HEK293T (cell line): ENCODE measurements at regions not wholly inside any gene's neighbourhood (a gene's known extent, or its start where the extent isn't known, plus 50 kb on each side); places are given as distances from the start of the nearest gene placed in this dataset.
A peak's percentile ranks its signal among the peaks of the same experiment; 100 is the strongest.

Experiments used
- CTCF ChIA-PET: fragments of 350-600 bp; formaldehyde crosslinking; extraction: SDS; loops from one replicate; lab custom pipeline; 2021; ENCODE audit warnings: antibody characterized with exemption, inconsistent platforms; lab: Yijun Ruan, JAX
- POLR2A ChIA-PET: fragments of 350-600 bp; formaldehyde crosslinking; extraction: SDS; loops from one replicate; lab custom pipeline; 2020; ENCODE audit warnings: antibody characterized with exemption, inconsistent platforms; lab: Yijun Ruan, JAX
- DNase-seq: peaks from one replicate; pipeline ENCODE4 v3.0.0; 2012; ENCODE audit warnings: mixed read lengths; ENCODE audit errors: extremely low spot score
- ARNT ChIP-seq: fragments of 450-650 bp; IDR thresholded peaks from 2 replicates; pipeline ENCODE4 v1.6.1; 2017; ENCODE audit warnings: mild to moderate bottlenecking
- BHLHE40 ChIP-seq: fragments of 450-650 bp; IDR thresholded peaks from 2 replicates; pipeline ENCODE4 v1.6.1; 2016; ENCODE audit warnings: mild to moderate bottlenecking, moderate library complexity, borderline replicate concordance
- CTBP1 ChIP-seq: fragments of 450-650 bp; IDR thresholded peaks from 2 replicates; pipeline ENCODE4 v1.6.1; 2016; ENCODE audit warnings: borderline replicate concordance
- ELF4 ChIP-seq: fragments of 450-650 bp; IDR thresholded peaks from 2 replicates; pipeline ENCODE4 v1.6.1; 2017; ENCODE audit warnings: antibody characterized with exemption
- FOXA1 ChIP-seq: fragments of 450-650 bp; IDR thresholded peaks from 2 replicates; pipeline ENCODE4 v1.6.1; 2016; ENCODE audit warnings: mild to moderate bottlenecking
- FOXK2 ChIP-seq: fragments of 450-650 bp; IDR thresholded peaks from 2 replicates; pipeline ENCODE4 v1.6.1; 2016; ENCODE audit warnings: mild to moderate bottlenecking
- FOXM1 ChIP-seq: fragments of 450-650 bp; IDR thresholded peaks from 2 replicates; pipeline ENCODE4 v1.6.1; 2017; ENCODE audit warnings: mild to moderate bottlenecking, borderline replicate concordance
- HDGF ChIP-seq: fragments of 450-650 bp; IDR thresholded peaks from 2 replicates; pipeline ENCODE4 v1.6.1; 2017; ENCODE audit warnings: antibody characterized with exemption, borderline replicate concordance
- L3MBTL2 ChIP-seq: fragments of 450-650 bp; conservative IDR thresholded peaks from 2 replicates; pipeline ENCODE4 v1.6.1; 2016; ENCODE audit warnings: mild to moderate bottlenecking
- LEF1 ChIP-seq: fragments of 450-650 bp; IDR thresholded peaks from 2 replicates; pipeline ENCODE4 v1.6.1; 2017; ENCODE audit warnings: mild to moderate bottlenecking, borderline replicate concordance
- NFRKB ChIP-seq: fragments of 450-650 bp; IDR thresholded peaks from 2 replicates; pipeline ENCODE4 v1.6.1; 2016; ENCODE audit warnings: mild to moderate bottlenecking, moderate library complexity
- PKNOX1 ChIP-seq: fragments of 450-650 bp; IDR thresholded peaks from 2 replicates; pipeline ENCODE4 v1.6.1; 2016
- SP1 ChIP-seq: fragments of 450-650 bp; IDR thresholded peaks from 2 replicates; pipeline ENCODE4 v1.6.1; 2017
- SUZ12 ChIP-seq: fragments of 450-650 bp; IDR thresholded peaks from 2 replicates; pipeline ENCODE4 v1.6.1; 2016; ENCODE audit warnings: mild to moderate bottlenecking
- TARDBP ChIP-seq: fragments of 450-650 bp; IDR thresholded peaks from 2 replicates; pipeline ENCODE4 v1.6.1; 2016
- ZNF384 ChIP-seq: fragments of 450-650 bp; IDR thresholded peaks from 2 replicates; pipeline ENCODE4 v1.6.1; 2016

- DNase-seq, result no peak
- CTCF ChIA-PET, result no interaction called here
- TF ChIP-seq CTBP1, result no peak
- TF ChIP-seq ELF4, result no peak
- TF ChIP-seq LEF1, result no peak
- TF ChIP-seq HDGF, result no peak
- no peak for TF ChIP-seq SUZ12
- TF ChIP-seq FOXK2, result no peak
- TF ChIP-seq BHLHE40, result no peak
- no peak for TF ChIP-seq ARNT
- no peak for TF ChIP-seq PKNOX1
- no peak for TF ChIP-seq L3MBTL2
- no peak for TF ChIP-seq TARDBP
- no peak for TF ChIP-seq ZNF384
- TF ChIP-seq FOXM1, result no peak
- TF ChIP-seq NFRKB, result no peak
- no peak for TF ChIP-seq FOXA1
- no peak for TF ChIP-seq SP1
- POLR2A ChIA-PET, result no interaction called here
Observed at GRCh38 chr9:23319092-23319491, 506.9 kb downstream of the ELAVL2 start.

GRCh38 chr9:23321049-23321448 is 505.0 kb downstream of the ELAVL2 start:
- ChIA-PET CTCF (no interaction called here), POLR2A (no interaction called here)
- no peak for TF ChIP-seq HDGF
- no peak for TF ChIP-seq CTBP1
- TF ChIP-seq SP1, result no peak
- no peak for TF ChIP-seq PKNOX1
- no peak for TF ChIP-seq FOXM1
- no peak for TF ChIP-seq FOXK2
- no peak for TF ChIP-seq ELF4
- TF ChIP-seq BHLHE40, result no peak
- TF ChIP-seq NFRKB, result no peak
- no peak for TF ChIP-seq LEF1
- no peak for TF ChIP-seq TARDBP
- no peak for TF ChIP-seq SUZ12
- no peak for TF ChIP-seq FOXA1
- no peak for TF ChIP-seq ARNT
- TF ChIP-seq L3MBTL2, result no peak
- TF ChIP-seq ZNF384, result no peak
- no peak for DNase-seq

GRCh38 chr9:23322392-23322791 is 503.6 kb downstream of the ELAVL2 start:
- DNase-seq, result peak; percentile 7
- ChIA-PET CTCF (no interaction called here), POLR2A (no interaction called here)
- no peak for TF ChIP-seq HDGF
- no peak for TF ChIP-seq PKNOX1
- no peak for TF ChIP-seq ZNF384
- TF ChIP-seq ARNT, result no peak
- TF ChIP-seq TARDBP, result no peak
- no peak for TF ChIP-seq BHLHE40
- TF ChIP-seq NFRKB, result no peak
- no peak for TF ChIP-seq FOXK2

- CTCF ChIA-PET, result no interaction called here
- DNase-seq, result no peak
- POLR2A ChIA-PET, result no interaction called here
- TF ChIP-seq LEF1, result no peak
- no peak for TF ChIP-seq FOXA1
- TF ChIP-seq NFRKB, result no peak
- TF ChIP-seq ELF4, result no peak
- TF ChIP-seq ZNF384, result no peak
- TF ChIP-seq BHLHE40, result no peak
- TF ChIP-seq TARDBP, result no peak
- no peak for TF ChIP-seq FOXM1
- TF ChIP-seq ARNT, result no peak
- TF ChIP-seq CTBP1, result no peak
- no peak for TF ChIP-seq HDGF
- no peak for TF ChIP-seq FOXK2
- TF ChIP-seq PKNOX1, result no peak
Observed at GRCh38 chr9:23324511-23324910, 501.5 kb downstream of the ELAVL2 start.

GRCh38 chr9:23326597-23326996 is 499.4 kb downstream of the ELAVL2 start:
- ChIA-PET CTCF (interaction anchor here (0.5 kb wide), 1 partner anchor 1896 kb away, joined by 3 read pairs; no protein-coding TSS in a partner anchor), POLR2A (no interaction called here)
- TF ChIP-seq SP1, result no peak
- TF ChIP-seq FOXK2, result no peak
- no peak for TF ChIP-seq L3MBTL2
- TF ChIP-seq CTBP1, result no peak
- TF ChIP-seq NFRKB, result no peak
- TF ChIP-seq ARNT, result no peak
- TF ChIP-seq HDGF, result no peak
- TF ChIP-seq FOXA1, result no peak
- no peak for TF ChIP-seq TARDBP
- TF ChIP-seq FOXM1, result no peak
- no peak for TF ChIP-seq ELF4
- no peak for TF ChIP-seq SUZ12
- TF ChIP-seq LEF1, result no peak
- no peak for TF ChIP-seq PKNOX1
- no peak for TF ChIP-seq BHLHE40
- DNase-seq, result no peak
